PC-9 (cell line): ENCODE measurements at regions not wholly inside any gene's neighbourhood (a gene's known extent, or its start where the extent isn't known, plus 50 kb on each side); places are given as distances from the start of the nearest gene placed in this dataset.

ENCODE experiments used
- BruUV-seq: library from RNA; stranded (reverse); fragments of 400-500 nt; replicated peaks from 2 replicates; lab custom pipeline; 2021; lab: Mats Ljungman, UMichigan
- CTCF ChIA-PET: fragments of 300-600 bp; sonication (Branson Sonifier 250); formaldehyde crosslinking; loops from one replicate; lab custom pipeline; 2022; ENCODE audit warnings: antibody characterized with exemption; lab: Charles Lee
- POLR2A ChIA-PET: fragments of 300-600 bp; sonication (Branson Sonifier 250); formaldehyde crosslinking; loops from one replicate; lab custom pipeline; 2022; ENCODE audit warnings: antibody characterized with exemption; ENCODE audit not compliant: unreplicated experiment; lab: Charles Lee
- DNase-seq, 2 experiments: peaks; one replicate each; pipeline versions ENCODE4 v3.0.0 to v3.0.0-alpha.2; 2015 to 2022; ENCODE audit warnings: mixed read lengths in 1 of 2
- H2AFZ ChIP-seq: fragments of 200-600 bp; sonication (generic); 2 replicates; pipeline ENCODE4 v1.8.1; 2017; ENCODE audit warnings: antibody characterized with exemption
- H3F3A ChIP-seq: fragments of 200-600 bp; sonication (generic); 2 replicates; pipeline ENCODE4 v1.8.1; 2017; ENCODE audit warnings: antibody characterized with exemption, mild to moderate bottlenecking, low read depth; ENCODE audit not compliant: insufficient read depth
- H3K27ac ChIP-seq: fragments of 200-600 bp; sonication (generic); 2 replicates; pipeline ENCODE4 v1.6.1; 2016; ENCODE audit warnings: mixed run types
- H3K27me3 ChIP-seq: fragments of 200-600 bp; sonication (generic); 2 replicates; pipeline ENCODE4 v1.6.1; 2016; ENCODE audit warnings: low read depth, mixed run types; ENCODE audit not compliant: insufficient read depth
- H3K36me3 ChIP-seq: fragments of 200-600 bp; sonication (generic); 2 replicates; pipeline ENCODE4 v1.6.1; 2016; ENCODE audit warnings: low read depth, mixed run types
- H3K4me1 ChIP-seq: fragments of 200-600 bp; sonication (generic); replicated peaks from 2 replicates; pipeline ENCODE4 v1.6.1; 2016; ENCODE audit warnings: mixed run types; ENCODE audit not compliant: insufficient read depth
- H3K4me2 ChIP-seq: fragments of 200-600 bp; sonication (generic); 2 replicates; pipeline ENCODE4 v1.6.1; 2017; ENCODE audit warnings: mixed run types
- H3K4me3 ChIP-seq: fragments of 200-600 bp; sonication (generic); 2 replicates; pipeline ENCODE4 v1.6.1; 2016; ENCODE audit warnings: mixed run types
- H3K79me2 ChIP-seq: fragments of 200-600 bp; sonication (generic); 2 replicates; pipeline ENCODE4 v1.6.1; 2017; ENCODE audit warnings: low read depth, mixed run types
- H3K9me2 ChIP-seq: fragments of 200-600 bp; sonication (generic); 2 replicates; pipeline ENCODE4 v1.8.1; 2017; ENCODE audit warnings: mild to moderate bottlenecking; ENCODE audit not compliant: insufficient read depth
- H3K9me3 ChIP-seq: fragments of 200-600 bp; sonication (generic); 2 replicates; pipeline ENCODE4 v1.8.1; 2016; ENCODE audit warnings: low read depth; ENCODE audit not compliant: insufficient read depth
- H4K20me1 ChIP-seq: fragments of 200-600 bp; sonication (generic); 2 replicates; pipeline ENCODE4 v1.8.1; 2017; ENCODE audit not compliant: insufficient read depth
- EZH2 ChIP-seq: fragments of 200-600 bp; sonication (generic); IDR thresholded peaks from 2 replicates; pipeline ENCODE4 v1.8.0; 2017; ENCODE audit warnings: antibody characterized with exemption, low read depth
- intact Hi-C: fragments of 100-400 bp; cut with micrococcal nuclease; formaldehyde crosslinking; loops from one replicate; pipeline ENCODE4 v1.10.0; 2022; ENCODE audit not compliant: unreplicated experiment
- TF ChIP-seq, protein P1 (sequence below): fragments of 200-600 bp; sonication (generic); conservative IDR thresholded peaks from 2 replicates; pipeline ENCODE4 v1.6.1; 2017; ENCODE audit warnings: mixed run types, antibody characterized with exemption, mild to moderate bottlenecking, moderate library complexity

DNA sequence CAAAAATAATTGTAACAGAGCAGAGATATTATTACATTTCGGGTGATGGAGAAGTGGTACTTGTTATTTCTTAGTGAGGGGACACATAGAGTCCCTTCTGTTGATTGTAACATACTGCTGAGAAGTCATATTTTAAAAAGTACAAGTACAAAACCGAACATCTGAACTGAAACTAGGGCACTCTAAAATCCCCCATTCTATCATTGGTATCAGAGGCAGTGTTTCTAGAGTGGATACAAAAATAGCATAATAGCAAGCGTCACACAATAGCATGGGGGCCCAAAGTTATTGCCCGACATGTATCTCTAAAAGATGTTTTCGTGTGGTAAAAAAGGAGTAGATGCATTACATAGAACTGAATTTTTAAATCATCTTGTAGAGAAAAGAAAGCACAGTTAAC is 502.1 kb upstream of the SLC10A2 start:
- Histone ChIP-seq H3K9me3 (no peaks in the 10 kb centered on the region; the same call in 1 of the 2 replicates), H3K27ac (no peak overlapping the region), H3K4me2 (no peak overlapping the region), H3K36me3 (no peaks in the 10 kb centered on the region), H3K27me3 (no peaks in the 10 kb centered on the region), H3K4me3 (no peak overlapping the region), H3K79me2 (no peaks in the 10 kb centered on the region), H3F3A (no peaks in the 10 kb centered on the region), H2AFZ (no peak overlapping the region), H3K4me1 (no peaks in the 10 kb centered on the region), H4K20me1 (no peaks in the 10 kb centered on the region), H3K9me2 (no peaks in the 10 kb centered on the region)
- ChIA-PET POLR2A (no interaction called here), CTCF (no interaction called here)
- intact Hi-C loops: no loop called here
- DNase-seq: no peak
- BruUV-seq: no TSS peak
- TF ChIP-seq, protein P1, sequence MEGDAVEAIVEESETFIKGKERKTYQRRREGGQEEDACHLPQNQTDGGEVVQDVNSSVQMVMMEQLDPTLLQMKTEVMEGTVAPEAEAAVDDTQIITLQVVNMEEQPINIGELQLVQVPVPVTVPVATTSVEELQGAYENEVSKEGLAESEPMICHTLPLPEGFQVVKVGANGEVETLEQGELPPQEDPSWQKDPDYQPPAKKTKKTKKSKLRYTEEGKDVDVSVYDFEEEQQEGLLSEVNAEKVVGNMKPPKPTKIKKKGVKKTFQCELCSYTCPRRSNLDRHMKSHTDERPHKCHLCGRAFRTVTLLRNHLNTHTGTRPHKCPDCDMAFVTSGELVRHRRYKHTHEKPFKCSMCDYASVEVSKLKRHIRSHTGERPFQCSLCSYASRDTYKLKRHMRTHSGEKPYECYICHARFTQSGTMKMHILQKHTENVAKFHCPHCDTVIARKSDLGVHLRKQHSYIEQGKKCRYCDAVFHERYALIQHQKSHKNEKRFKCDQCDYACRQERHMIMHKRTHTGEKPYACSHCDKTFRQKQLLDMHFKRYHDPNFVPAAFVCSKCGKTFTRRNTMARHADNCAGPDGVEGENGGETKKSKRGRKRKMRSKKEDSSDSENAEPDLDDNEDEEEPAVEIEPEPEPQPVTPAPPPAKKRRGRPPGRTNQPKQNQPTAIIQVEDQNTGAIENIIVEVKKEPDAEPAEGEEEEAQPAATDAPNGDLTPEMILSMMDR: no peak
- no peak for TF ChIP-seq EZH2

DNA sequence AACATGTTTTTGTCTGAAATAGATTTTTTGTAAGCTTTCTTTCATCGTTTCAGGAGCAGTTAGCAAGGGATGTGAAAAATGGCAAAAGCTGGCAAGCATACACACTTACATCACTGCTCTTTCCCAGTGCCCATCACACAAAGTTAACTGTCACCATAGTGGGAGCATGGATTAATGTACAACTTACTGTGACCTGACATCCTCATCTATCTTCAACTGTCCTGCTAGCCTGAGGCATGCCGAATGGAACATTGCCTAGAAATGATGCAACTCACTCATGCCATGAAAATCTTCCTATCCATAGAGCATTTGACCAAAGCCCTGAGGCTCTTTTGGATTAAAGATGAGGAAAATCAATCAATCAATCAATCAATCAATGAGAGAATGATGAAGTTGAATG is 491.7 kb upstream of the SLC10A2 start:
- Histone ChIP-seq H2AFZ (no peak overlapping the region), H3F3A (no peaks in the 10 kb centered on the region), H3K79me2 (no peaks in the 10 kb centered on the region), H3K9me2 (no peaks in the 10 kb centered on the region), H3K36me3 (no peaks in the 10 kb centered on the region), H3K27me3 (no peaks in the 10 kb centered on the region), H4K20me1 (no peaks in the 10 kb centered on the region), H3K4me3 (no peak overlapping the region), H3K9me3 (no peaks in the 10 kb centered on the region; the same call in 1 of the 2 replicates), H3K27ac (no peak overlapping the region), H3K4me1 (no peaks in the 10 kb centered on the region), H3K4me2 (no peak overlapping the region)
- TF ChIP-seq, protein P1: no peak
- TF ChIP-seq EZH2: no peak
- intact Hi-C loops: no loop called here
- POLR2A ChIA-PET: no interaction called here
- no peak for DNase-seq
- no TSS peak for BruUV-seq
- CTCF ChIA-PET: no interaction called here

DNA sequence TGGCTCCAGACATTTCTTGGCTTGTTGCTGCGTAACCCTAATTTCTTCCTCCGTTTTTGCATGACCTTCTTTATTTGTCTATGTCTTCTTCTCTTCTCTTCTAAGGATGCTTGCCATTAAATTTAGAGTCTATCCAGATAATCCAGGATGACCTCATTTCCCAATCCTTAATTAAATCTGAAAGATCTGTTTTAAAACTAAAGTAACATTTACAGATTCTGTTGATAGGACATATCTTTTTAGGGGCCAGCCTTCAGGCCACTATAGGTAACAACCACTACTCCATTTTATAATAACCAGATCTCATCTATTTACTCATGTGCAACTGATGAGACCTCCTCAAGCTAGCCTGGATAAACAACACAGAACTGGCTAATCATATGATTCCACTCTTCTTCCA is 490.5 kb upstream of the SLC10A2 start:
- no peak overlapping the region for H2AFZ ChIP-seq
- H3K4me3 ChIP-seq: no peak overlapping the region
- no TSS peak for BruUV-seq
- H3K4me1 ChIP-seq: no peaks in the 10 kb centered on the region
- H3K79me2 ChIP-seq: no peaks in the 10 kb centered on the region
- no peaks in the 10 kb centered on the region for H3K36me3 ChIP-seq
- no peaks in the 10 kb centered on the region for H3F3A ChIP-seq
- H3K9me2 ChIP-seq: no peaks in the 10 kb centered on the region
- no peak overlapping the region for H3K4me2 ChIP-seq
- POLR2A ChIA-PET: no interaction called here
- no peaks in the 10 kb centered on the region for H3K27me3 ChIP-seq
- no peak for DNase-seq
- no peaks in the 10 kb centered on the region for H4K20me1 ChIP-seq
- CTCF ChIA-PET: no interaction called here
- intact Hi-C loops: no loop called here
- H3K9me3 ChIP-seq: no peaks in the 10 kb centered on the region; the same call in 1 of the 2 replicates
- no peak overlapping the region for H3K27ac ChIP-seq
- TF ChIP-seq, protein P1: no peak
